ENCODE measurements at regions not wholly inside any gene's neighbourhood (a gene's known extent, or its start where the extent isn't known, plus 50 kb on each side); places are given as distances from the start of the nearest gene placed in this dataset.

GRCh38 chr16:63890723-63891122 is 1231.1 kb downstream of the CDH11 start:
- TF ChIP-seq CTCF (conservative IDR thresholded peaks at IDR 0.05): no peak
- TF ChIP-seq ZFX (IDR thresholded peaks at IDR 0.05): no peak

All from C4-2B (cell line).